GM12878 (cell line): ENCODE measurements at regions not wholly inside any gene's neighbourhood (a gene's known extent, or its start where the extent isn't known, plus 50 kb on each side); places are given as distances from the start of the nearest gene placed in this dataset.

Experiments used
- CHD4 ChIP-seq: fragments of 200-600 bp; sonication (generic); IDR thresholded peaks from 2 replicates; pipeline ENCODE4 v1.6.1; 2016; ENCODE audit warnings: mild to moderate bottlenecking
- E2F8 ChIP-seq: fragments of 450-650 bp; IDR thresholded peaks from 2 replicates; pipeline ENCODE4 v1.6.1; 2018; ENCODE audit warnings: mild to moderate bottlenecking, low read depth, moderate library complexity; ENCODE audit not compliant: partially characterized antibody
- PKNOX1 ChIP-seq: fragments of 450-650 bp; IDR thresholded peaks from 2 replicates; pipeline ENCODE4 v1.6.1; 2016; ENCODE audit warnings: mild to moderate bottlenecking
- ZSCAN29 ChIP-seq: fragments of 450-650 bp; IDR thresholded peaks from 2 replicates; pipeline ENCODE4 v1.6.1; 2017; ENCODE audit warnings: mild to moderate bottlenecking, moderate library complexity
- TF ChIP-seq, protein P1 (sequence below): fragments of 450-650 bp; IDR thresholded peaks from 2 replicates; pipeline ENCODE4 v1.6.1; 2017; ENCODE audit warnings: mild to moderate bottlenecking, moderate library complexity

- TF ChIP-seq, protein P1, sequence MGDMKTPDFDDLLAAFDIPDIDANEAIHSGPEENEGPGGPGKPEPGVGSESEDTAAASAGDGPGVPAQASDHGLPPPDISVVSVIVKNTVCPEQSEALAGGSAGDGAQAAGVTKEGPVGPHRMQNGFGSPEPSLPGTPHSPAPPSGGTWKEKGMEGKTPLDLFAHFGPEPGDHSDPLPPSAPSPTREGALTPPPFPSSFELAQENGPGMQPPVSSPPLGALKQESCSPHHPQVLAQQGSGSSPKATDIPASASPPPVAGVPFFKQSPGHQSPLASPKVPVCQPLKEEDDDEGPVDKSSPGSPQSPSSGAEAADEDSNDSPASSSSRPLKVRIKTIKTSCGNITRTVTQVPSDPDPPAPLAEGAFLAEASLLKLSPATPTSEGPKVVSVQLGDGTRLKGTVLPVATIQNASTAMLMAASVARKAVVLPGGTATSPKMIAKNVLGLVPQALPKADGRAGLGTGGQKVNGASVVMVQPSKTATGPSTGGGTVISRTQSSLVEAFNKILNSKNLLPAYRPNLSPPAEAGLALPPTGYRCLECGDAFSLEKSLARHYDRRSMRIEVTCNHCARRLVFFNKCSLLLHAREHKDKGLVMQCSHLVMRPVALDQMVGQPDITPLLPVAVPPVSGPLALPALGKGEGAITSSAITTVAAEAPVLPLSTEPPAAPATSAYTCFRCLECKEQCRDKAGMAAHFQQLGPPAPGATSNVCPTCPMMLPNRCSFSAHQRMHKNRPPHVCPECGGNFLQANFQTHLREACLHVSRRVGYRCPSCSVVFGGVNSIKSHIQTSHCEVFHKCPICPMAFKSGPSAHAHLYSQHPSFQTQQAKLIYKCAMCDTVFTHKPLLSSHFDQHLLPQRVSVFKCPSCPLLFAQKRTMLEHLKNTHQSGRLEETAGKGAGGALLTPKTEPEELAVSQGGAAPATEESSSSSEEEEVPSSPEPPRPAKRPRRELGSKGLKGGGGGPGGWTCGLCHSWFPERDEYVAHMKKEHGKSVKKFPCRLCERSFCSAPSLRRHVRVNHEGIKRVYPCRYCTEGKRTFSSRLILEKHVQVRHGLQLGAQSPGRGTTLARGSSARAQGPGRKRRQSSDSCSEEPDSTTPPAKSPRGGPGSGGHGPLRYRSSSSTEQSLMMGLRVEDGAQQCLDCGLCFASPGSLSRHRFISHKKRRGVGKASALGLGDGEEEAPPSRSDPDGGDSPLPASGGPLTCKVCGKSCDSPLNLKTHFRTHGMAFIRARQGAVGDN: no peak
- TF ChIP-seq PKNOX1: no peak
- TF ChIP-seq E2F8: no peak
- TF ChIP-seq ZSCAN29: no peak
- no peak for TF ChIP-seq CHD4
These were observed 303.2 kb downstream of the TEX13C start (continued) for GRCh38 chrX:125622899-125623298.
